CD4-positive, alpha-beta T cell treated with Interleukin-4 for 4 hours (primary cell): ENCODE measurements at regions not wholly inside any gene's neighbourhood (a gene's known extent, or its start where the extent isn't known, plus 50 kb on each side); places are given as distances from the start of the nearest gene placed in this dataset.
A peak's percentile ranks its signal among the peaks of the same experiment; 100 is the strongest.
"Not testable (repeated sequence)": the region's sequence is repeated elsewhere in the genome, so short reads cannot be mapped to it uniquely, and the experiment has no call there.

Experiments
- DNase-seq: peaks from one replicate; pipeline ENCODE4 v3.0.0-alpha.2; 2020

DNA sequence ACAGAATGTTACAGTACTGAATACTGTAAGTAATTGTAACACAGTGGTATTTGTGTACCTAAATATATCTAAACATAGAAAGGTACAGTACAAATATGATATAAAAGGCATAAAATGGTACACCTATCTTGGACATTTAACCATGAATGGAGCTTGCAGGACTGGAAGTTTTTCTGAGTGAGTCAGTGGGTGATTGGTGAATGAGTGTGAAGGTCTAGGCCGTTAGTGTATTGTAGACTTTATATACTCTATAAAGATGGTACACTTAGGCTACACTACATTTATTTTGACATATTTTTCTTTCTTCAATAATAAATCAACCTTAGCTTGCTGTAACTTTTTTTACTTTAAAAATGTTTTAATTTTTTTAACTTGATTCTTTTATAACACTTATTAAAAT lies 422.5 kb upstream of the FSTL5 start:
- DNase-seq: no peak

- DNase-seq: no peak
These were observed 418.4 kb upstream of the FSTL5 start for GRCh38 chr4:162582180-162582579.

GRCh38 chr4:162565730-162566129 lies 401.9 kb upstream of the FSTL5 start:
- DNase-seq: no peak

- no peak for DNase-seq
These were observed 396.3 kb upstream of the FSTL5 start for GRCh38 chr4:162560073-162560472.

DNA sequence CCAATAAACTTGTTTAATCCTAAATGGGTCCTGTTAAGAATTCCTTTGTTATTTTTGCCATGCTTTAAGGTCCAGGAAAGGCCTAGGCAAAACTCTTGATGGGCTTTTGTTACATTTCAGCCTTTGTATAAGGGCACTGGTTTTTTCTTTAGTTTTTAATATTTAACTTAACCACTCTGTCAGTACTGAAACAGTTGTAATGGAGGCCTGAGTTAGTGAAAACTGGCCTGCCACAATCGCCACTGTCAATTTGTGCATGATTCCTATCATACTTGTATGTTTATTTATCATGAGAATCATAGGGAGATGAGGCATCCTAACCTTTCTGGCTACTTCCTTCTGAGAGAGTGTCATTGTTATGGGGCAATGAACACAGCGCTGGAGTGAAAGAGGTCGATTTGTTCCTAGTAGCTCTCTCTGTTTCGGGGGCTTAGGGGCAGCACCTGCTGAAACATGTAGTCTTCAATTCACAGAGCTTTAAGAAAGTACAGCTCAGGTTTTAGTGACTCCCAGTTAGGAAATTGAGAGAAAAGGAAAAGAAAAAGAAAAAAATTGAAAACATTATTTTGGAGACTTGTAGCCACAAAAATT lies 393.8 kb upstream of the FSTL5 start:
- no peak for DNase-seq

DNA sequence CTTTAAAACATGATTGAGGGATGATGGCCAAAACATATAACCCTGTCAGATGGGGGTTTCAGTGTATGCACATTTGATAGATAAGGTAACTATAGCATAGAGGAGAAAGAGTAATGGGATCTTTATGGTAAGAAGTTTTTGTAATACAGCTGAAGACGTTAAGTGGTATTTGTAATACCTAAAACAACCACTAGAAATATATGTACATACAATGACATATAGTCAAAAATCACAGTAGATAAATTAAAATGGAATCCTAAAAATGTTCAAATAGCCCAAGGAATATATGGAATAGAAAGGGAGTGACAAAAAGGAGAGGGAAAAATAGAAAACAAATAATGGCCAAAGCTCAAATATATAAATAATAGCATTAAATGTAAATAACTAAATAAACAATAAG lies 371.3 kb upstream of the FSTL5 start:
- no peak for DNase-seq

DNA sequence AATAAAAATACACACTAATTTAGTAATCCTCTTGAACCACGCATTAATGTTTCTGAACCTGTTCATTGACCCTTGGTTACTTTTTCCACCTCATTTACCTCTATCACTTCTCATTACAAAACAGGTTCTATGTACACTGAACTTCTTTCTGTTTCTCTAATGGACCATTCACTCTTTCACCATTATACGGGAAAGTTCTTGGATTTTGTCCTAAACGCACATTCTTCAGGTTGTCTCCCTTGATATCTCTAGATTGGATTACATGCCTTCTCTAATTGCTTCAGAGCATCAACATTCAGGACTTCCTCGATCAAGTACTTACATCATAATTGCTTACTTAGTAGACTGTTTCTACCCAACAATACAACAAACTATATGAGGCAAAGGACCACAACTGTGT lies 359.4 kb upstream of the FSTL5 start:
- no peak for DNase-seq

GRCh38 chr4:162522724-162523123 lies 358.9 kb upstream of the FSTL5 start:
- DNase-seq: no peak

GRCh38 chr4:162510937-162511336 lies 347.1 kb upstream of the FSTL5 start:
- no peak for DNase-seq

DNA sequence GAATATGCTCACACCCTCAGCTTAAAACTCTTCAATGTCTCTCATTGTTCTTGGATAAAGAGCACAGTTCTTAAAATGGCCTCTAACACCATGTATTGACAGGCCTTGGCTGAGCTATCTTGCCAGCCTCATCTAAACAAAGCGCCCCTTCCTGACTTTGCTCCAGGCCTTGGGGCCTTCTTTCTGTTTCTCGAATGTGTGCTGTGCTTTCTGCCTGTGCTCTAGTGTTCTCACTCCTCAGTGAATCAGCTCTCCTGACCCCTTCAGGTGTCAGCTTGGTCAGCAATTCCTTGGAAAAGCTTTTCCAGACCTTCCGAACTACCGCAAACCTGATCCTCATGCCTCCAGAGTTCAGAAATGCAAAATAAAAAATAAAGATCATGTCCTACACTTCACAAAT lies 346.3 kb upstream of the FSTL5 start:
- no peak for DNase-seq

GRCh38 chr4:162509333-162509732 lies 345.5 kb upstream of the FSTL5 start:
- no peak for DNase-seq

GRCh38 chr4:162506253-162506652 lies 342.5 kb upstream of the FSTL5 start:
- no peak for DNase-seq

DNA sequence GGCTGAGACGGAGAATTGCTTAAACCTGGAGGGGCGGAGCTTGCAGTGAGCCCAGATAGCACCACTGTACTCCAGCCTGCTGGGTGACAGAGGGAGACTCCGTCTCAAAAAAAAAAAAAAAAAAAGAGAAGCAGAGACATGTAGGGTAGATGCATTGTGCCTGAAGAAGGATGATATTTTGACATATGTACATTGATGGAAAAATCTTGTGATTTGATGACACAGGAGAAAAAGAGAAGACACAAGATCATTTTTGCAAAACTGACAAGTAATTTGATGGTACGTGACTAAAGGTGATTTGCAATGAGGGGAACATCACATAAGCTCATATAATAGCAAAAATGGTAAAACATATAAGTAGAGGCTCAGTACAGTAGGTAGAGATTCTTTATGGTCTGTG lies 340.1 kb upstream of the FSTL5 start:
- DNase-seq: no peak

DNA sequence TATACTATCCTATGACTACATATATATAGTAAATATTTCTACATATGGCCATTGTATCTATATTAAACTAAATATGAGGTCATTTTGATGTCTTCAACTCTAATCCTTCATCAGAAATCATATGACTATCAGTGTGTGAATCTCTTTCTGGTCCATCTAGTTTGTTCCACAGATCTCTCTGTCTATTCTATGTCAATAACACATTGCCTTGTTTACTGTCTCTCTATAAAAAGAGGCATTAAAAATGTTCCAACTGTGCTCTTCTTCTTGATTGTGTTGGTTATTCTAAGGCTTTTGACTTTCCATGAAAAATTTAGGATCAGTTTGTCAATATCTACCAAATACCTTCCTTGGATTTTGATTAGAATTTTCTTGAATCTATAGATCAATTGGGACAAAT lies 338.3 kb upstream of the FSTL5 start:
- no peak for DNase-seq

DNA sequence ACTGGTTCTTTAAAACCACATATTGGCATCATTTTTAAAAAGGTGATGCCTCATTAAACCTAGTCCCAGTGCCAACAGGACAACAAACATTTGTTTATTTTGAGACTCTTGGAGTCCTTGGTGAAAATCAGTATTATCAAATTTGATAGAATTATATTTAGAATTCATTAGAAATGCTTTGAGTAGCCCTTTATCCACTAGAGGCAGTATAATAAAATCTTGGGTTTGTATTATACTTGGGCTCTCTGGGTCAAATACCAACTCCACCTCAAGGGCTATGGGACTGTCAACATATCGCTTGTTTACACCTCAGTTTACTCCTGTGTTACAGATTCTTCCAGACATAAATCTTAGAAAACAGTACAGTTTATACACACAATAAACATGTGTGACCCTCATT lies 335.7 kb upstream of the FSTL5 start:
- DNase-seq: no peak

GRCh38 chr4:162498168-162498567 lies 334.4 kb upstream of the FSTL5 start:
- no peak for DNase-seq

DNA sequence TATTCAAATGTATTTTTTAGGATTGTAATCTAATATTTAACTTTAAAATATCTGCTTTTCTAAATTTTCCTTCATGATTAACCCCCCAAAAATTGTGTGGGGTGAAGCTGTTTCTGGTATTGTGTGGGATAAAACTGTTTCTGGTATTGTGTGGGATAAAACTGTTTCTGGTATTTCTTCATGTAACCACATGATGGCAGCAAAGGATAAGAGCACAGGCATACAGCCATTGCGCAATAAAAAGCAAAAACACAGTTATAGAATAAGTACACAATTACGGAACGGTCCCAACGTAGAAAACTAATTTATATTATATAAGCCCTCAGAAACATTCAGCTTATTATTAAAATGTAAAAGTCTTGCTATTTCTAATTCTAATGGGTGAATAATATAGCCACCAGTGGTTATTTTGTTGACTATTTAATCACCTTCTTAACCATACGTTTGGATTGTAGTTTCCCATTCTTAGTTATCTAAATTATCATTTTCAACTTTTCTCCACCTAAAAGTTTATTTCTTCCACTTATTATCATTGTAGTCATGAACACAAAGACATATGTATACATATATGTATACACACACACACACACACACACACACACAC lies 333.9 kb upstream of the FSTL5 start:
- peak; percentile 30 for DNase-seq

- DNase-seq: no peak
These were observed 331.1 kb upstream of the FSTL5 start for GRCh38 chr4:162494935-162495334.

GRCh38 chr4:162485486-162485885 lies 321.7 kb upstream of the FSTL5 start:
- no peak for DNase-seq

- DNase-seq: no peak
These were observed 311.4 kb upstream of the FSTL5 start for GRCh38 chr4:162475246-162475645.

DNA sequence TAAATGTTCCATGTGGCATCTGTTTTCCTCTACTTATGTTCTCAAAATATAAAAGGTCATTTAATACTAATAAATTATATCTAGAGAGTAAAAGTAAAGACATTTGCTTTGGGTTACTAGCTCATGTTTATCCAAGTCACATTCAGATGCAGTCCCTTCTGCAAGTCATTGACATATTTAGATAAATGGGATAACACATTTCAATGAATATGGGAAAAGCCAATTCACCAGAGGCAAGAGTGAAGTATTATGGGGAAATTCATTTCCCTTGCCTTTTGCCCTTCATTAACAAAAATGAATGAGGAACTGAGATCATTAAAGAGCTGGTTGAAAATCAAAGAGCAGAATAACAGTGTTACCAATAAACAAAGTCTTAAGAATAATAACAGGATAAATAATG lies 306.2 kb upstream of the FSTL5 start:
- DNase-seq: no peak

- not testable (repeated sequence) for DNase-seq
These were observed 301.6 kb upstream of the FSTL5 start for GRCh38 chr4:162465356-162465755.

GRCh38 chr4:162461952-162462351 lies 298.2 kb upstream of the FSTL5 start:
- no peak for DNase-seq

DNA sequence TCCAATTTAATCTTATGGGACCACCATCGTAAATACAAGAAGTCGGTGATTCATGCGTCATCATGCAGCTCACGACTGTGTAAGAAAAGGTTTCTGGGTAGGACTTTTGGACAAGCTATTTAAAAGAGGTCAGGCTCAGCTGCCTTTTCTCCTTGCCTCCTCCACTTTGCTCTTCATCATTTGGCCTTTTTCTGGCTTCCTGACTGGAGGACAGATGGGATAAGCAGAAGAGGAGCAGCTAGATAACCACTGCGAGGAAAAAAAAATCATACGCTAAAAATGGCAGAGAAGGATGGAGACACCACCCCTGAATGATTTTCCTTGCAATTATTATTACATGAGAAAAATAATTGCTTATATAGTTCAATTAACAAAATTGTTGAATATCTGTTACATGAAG lies 294.3 kb upstream of the FSTL5 start:
- DNase-seq: no peak
